22Rv1 (cell line): ENCODE measurements at regions not wholly inside any gene's neighbourhood (a gene's known extent, or its start where the extent isn't known, plus 50 kb on each side); places are given as distances from the start of the nearest gene placed in this dataset.

Experiments used
- H3K27ac ChIP-seq: fragments of 450-650 bp; 2 replicates; pipeline ENCODE4 v1.5.1; 2017
- ZFX ChIP-seq: fragments of 450-650 bp; IDR thresholded peaks from 2 replicates; pipeline ENCODE4 v1.6.1; 2017; ENCODE audit warnings: antibody characterized with exemption, borderline replicate concordance
- TF ChIP-seq, protein P1 (sequence below): fragments of 450-650 bp; IDR thresholded peaks from 2 replicates; pipeline ENCODE4 v1.5.1; 2017; ENCODE audit warnings: mild to moderate bottlenecking

DNA sequence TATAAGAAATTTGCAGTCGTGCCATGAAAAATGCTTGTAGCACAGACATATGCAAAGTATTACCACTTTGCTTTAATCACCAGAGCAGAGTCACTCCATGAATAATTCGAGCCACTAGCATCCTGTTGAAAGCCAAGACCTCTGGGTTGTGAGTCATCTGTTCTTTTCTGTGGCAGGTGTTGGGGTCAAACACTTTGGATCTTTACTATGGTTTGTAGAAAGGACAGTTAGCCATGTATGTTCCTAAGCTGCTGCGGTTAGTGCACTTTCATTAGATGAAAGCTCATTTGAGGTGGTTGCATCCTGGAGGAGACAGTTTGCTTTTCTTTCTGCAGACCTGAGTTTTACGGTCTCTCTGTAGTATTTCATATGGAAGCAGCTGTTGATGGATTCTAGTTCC, 223.7 kb downstream of the DMRT2 start:
- no peak overlapping the region for H3K27ac ChIP-seq

GRCh38 chr9:1274334-1274733, 224.2 kb downstream of the DMRT2 start:
- TF ChIP-seq ZFX = no peak
- TF ChIP-seq, protein P1, sequence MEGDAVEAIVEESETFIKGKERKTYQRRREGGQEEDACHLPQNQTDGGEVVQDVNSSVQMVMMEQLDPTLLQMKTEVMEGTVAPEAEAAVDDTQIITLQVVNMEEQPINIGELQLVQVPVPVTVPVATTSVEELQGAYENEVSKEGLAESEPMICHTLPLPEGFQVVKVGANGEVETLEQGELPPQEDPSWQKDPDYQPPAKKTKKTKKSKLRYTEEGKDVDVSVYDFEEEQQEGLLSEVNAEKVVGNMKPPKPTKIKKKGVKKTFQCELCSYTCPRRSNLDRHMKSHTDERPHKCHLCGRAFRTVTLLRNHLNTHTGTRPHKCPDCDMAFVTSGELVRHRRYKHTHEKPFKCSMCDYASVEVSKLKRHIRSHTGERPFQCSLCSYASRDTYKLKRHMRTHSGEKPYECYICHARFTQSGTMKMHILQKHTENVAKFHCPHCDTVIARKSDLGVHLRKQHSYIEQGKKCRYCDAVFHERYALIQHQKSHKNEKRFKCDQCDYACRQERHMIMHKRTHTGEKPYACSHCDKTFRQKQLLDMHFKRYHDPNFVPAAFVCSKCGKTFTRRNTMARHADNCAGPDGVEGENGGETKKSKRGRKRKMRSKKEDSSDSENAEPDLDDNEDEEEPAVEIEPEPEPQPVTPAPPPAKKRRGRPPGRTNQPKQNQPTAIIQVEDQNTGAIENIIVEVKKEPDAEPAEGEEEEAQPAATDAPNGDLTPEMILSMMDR = no peak
- H3K27ac ChIP-seq = no peak overlapping the region

More for the DNA sequence above, 223.7 kb downstream of the DMRT2 start:
- TF ChIP-seq, protein P1 = no peak
- no peak for TF ChIP-seq ZFX

GRCh38 chr9:1276474-1276873, 226.3 kb downstream of the DMRT2 start:
- no peak overlapping the region for H3K27ac ChIP-seq
- no peak for TF ChIP-seq ZFX
- TF ChIP-seq, protein P1 = no peak

DNA sequence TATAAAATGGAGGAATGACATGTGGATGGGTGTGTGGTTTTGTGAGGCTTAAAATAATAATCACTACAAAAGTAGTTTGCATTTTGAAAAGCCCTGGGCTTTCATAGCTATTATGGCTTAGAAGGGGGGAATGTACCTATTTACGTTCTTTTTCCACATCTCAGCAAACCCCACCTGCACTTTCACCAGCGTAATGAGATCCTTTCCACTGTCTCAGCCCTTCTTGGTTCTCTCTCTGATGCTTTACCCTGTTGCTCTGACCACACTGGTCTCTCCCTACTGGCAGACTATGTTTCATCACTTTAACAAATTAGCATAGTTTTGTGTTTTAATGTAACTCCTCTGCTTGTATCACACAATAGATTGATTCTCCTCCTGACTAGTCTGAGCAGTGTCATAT, 234.6 kb downstream of the DMRT2 start:
- TF ChIP-seq ZFX = no peak
- TF ChIP-seq, protein P1 = no peak
- H3K27ac ChIP-seq = no peak overlapping the region

DNA sequence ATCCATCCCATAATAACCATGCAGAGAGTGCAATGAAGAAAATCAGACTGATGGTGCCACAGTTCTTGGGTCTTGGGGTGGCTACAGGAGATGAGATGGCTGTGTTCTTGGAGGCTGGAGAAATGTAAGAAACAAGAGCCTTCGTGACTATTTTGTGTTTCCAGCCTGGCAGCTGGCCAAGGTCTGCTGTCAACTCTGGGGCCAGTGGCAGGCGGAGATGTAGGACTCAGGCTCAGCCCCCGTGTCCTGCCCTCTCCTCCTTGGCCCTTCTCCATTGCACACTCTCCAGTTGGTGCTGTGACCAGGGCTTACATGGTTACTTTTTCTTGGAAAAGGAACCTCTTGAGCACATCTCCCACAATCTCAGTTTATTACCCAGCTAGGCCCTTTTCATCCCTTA, 235.4 kb downstream of the DMRT2 start:
- TF ChIP-seq ZFX = no peak
- TF ChIP-seq, protein P1 = no peak
- H3K27ac ChIP-seq = no peak overlapping the region

DNA sequence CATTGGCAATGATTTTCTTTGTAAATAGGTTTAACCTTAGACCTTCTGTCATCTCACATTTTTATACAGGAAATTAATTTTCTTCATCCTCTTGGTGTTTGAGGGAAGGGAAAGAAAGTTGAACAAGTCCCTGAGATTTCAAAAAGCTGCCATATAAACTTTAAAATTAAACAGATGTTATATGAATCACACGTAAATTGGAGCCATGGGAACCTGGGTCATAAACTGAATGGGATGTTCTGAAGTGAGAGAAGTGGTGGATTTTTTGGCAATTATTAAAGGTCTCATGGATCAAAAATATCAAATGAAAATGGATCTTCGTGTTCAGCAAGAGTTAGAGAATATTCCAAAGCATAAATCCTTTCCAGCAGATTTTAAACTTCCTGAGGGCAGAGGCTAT, 242.2 kb downstream of the DMRT2 start:
- H3K27ac ChIP-seq = no peak overlapping the region
- TF ChIP-seq, protein P1 = no peak
- no peak for TF ChIP-seq ZFX

GRCh38 chr9:1294641-1295258, 244.6 kb downstream of the DMRT2 start:
- TF ChIP-seq, protein P1 = no peak
- TF ChIP-seq ZFX = no peak
- no peak overlapping the region for H3K27ac ChIP-seq
